ENCODE measurements at regions not wholly inside any gene's neighbourhood (a gene's known extent, or its start where the extent isn't known, plus 50 kb on each side); places are given as distances from the start of the nearest gene placed in this dataset.

GRCh38 chr5:173823721-173824567 is 64.2 kb upstream of the CPEB4 start:
- peak overlapping the region; percentile 69 for H3K27ac ChIP-seq (ENCODE audit: extremely low read length, insufficient read depth, low read length)
- H3K9me3 ChIP-seq (ENCODE audit: low read length), result peaks cover 7% of the 10 kb centered on the region; the same call in 1 of the 2 replicates
- no peak overlapping the region for H2AFZ ChIP-seq (ENCODE audit: low read length)
- TSS peak; percentile 82 for BruUV-seq (replicated peaks)
- no peaks in the 10 kb centered on the region for H3K27me3 ChIP-seq (ENCODE audit: control insufficient read depth in 1 of 2, insufficient read depth in 2 of 2, low read length in 2 of 2)
- intact Hi-C loops (cut with micrococcal nuclease; ENCODE audit: unreplicated experiment), result loop anchor here (2.0 to 10.0 kb wide), 5 partner anchors 17 to 207 kb away; partner anchors contain the start of genes BOD1 and CPEB4
- H3K4me2 ChIP-seq (ENCODE audit: low read depth, low read length), result peak overlapping the region; percentile 77
- FAIRE-seq, result peak; percentile 89
- DNase-seq (ENCODE audit: low spot score), result peak; percentile 98
- peaks cover 73% of the 10 kb centered on the region for H3K4me1 ChIP-seq (ENCODE audit: insufficient read depth, low read length)
- 18% methylated on average over 8 of the region's 10 CpGs for WGBS (ENCODE audit: low lambda C conversion rate)
- no peaks in the 10 kb centered on the region for H4K20me1 ChIP-seq (ENCODE audit: insufficient read depth, low read length)
- H3K79me2 ChIP-seq (ENCODE audit: insufficient read depth, low read length), result no peaks in the 10 kb centered on the region
- H3K4me3 ChIP-seq (replicated peaks in 1 of 3; ENCODE audit: insufficient read depth in 1 of 3, low read depth in 2 of 3, low read length in 3 of 3), result peak overlapping the region in 2 of 3 experiments; percentile 38 to 49; a peak in 5 of 6 replicates
- in situ Hi-C loops (cut with HindIII; ENCODE audit: extremely low pct_ligation_motif_present, low pct_unique_long_range_greater_than_20kb), result no loop called here
- CTCF ChIA-PET (ENCODE audit: low intra/inter-chr PET ratio, low total read pairs), result no interaction called here
- POLR2A ChIA-PET, result interaction anchor here (0.6 to 5.1 kb wide), 26 partner anchors 10 to 208 kb away, joined by 3 to 45 read pairs (median 6); partner anchors contain the start of gene CPEB4
- no peaks in the 10 kb centered on the region for H3K36me3 ChIP-seq (replicated peaks in 1 of 2; ENCODE audit: control insufficient read depth in 1 of 2, insufficient read depth in 2 of 2, low read length in 2 of 2)
- peak overlapping the region; percentile 42 for H3K9ac ChIP-seq (ENCODE audit: insufficient read depth, low read depth, low read length)
- ATAC-seq, result peak; percentile 86
- TF ChIP-seq PATZ1 (CRISPR knock-in tag; IDR thresholded peaks at IDR 0.05), result peak; percentile 83; the same call in 1 of the 2 replicates
- TF ChIP-seq CREB3 (CRISPR knock-in tag; IDR thresholded peaks at IDR 0.05), result no peak; the same call in 1 of the 2 replicates
- TF ChIP-seq GATA4 (IDR thresholded peaks at IDR 0.05; ENCODE audit: borderline replicate concordance, low read depth), result peak; percentile 81; the same call in 1 of the 2 replicates
- peak; percentile 45; the same call in 1 of the 2 replicates for TF ChIP-seq ONECUT2 (CRISPR knock-in tag; IDR thresholded peaks at IDR 0.05)
- 0 out of 2 replicates have a peak, but pooled peaks have one; percentile 17 for TF ChIP-seq TBP (CRISPR knock-in tag; IDR thresholded peaks at IDR 0.05)
- peak; percentile 95 for TF ChIP-seq ZNF121 (CRISPR knock-in tag; IDR thresholded peaks at IDR 0.05)
- TF ChIP-seq MIER3 (CRISPR knock-in tag; IDR thresholded peaks at IDR 0.05; ENCODE audit: borderline replicate concordance), result peak; percentile 91; the same call in 1 of the 2 replicates
- no peak for TF ChIP-seq ZNF841 (CRISPR knock-in tag; IDR thresholded peaks at IDR 0.05; ENCODE audit: borderline replicate concordance)
- TF ChIP-seq ZNF607 (CRISPR knock-in tag; IDR thresholded peaks at IDR 0.05; ENCODE audit: borderline replicate concordance), result 0 out of 2 replicates have a peak, but pooled peaks have one; percentile 78
- peak; percentile 25 to 51; a peak in 2 of 4 replicates for TF ChIP-seq POLR2A (IDR thresholded peaks at IDR 0.05; ENCODE audit: insufficient read depth in 1 of 2, low read depth in 2 of 2, low read length in 2 of 2)
- TF ChIP-seq ZNF225 (CRISPR knock-in tag; IDR thresholded peaks at IDR 0.05), result peak; percentile 27; the same call in 1 of the 2 replicates
- no peak for TF ChIP-seq ZZZ3 (CRISPR knock-in tag; IDR thresholded peaks at IDR 0.05; ENCODE audit: borderline replicate concordance)
- TF ChIP-seq PAXIP1 (CRISPR knock-in tag; conservative IDR thresholded peaks at IDR 0.05), result peak; percentile 98
- TF ChIP-seq ZMYM2 (CRISPR knock-in tag; IDR thresholded peaks at IDR 0.05), result peak; percentile 92
- TF ChIP-seq GTF3A (CRISPR knock-in tag; conservative IDR thresholded peaks at IDR 0.05), result no peak
- peak; percentile 86 for TF ChIP-seq ARNTL (CRISPR knock-in tag; IDR thresholded peaks at IDR 0.05)
- TF ChIP-seq MLX (CRISPR knock-in tag; IDR thresholded peaks at IDR 0.05), result peak; percentile 68; the same call in 1 of the 2 replicates

Measured in HepG2 (cell line).